NCI-H2029 treated with DMSO at 0.1 percent for 48 hours (cell line): ENCODE measurements at regions not wholly inside any gene's neighbourhood (a gene's known extent, or its start where the extent isn't known, plus 50 kb on each side); places are given as distances from the start of the nearest gene placed in this dataset.
"Not testable (repeated sequence)": the region's sequence is repeated elsewhere in the genome, so short reads cannot be mapped to it uniquely, and the experiment has no call there.

Experiments used
- DNase-seq: peaks from one replicate; lab custom pipeline; 2025; lab: John Stamatoyannopoulos, UW

DNA sequence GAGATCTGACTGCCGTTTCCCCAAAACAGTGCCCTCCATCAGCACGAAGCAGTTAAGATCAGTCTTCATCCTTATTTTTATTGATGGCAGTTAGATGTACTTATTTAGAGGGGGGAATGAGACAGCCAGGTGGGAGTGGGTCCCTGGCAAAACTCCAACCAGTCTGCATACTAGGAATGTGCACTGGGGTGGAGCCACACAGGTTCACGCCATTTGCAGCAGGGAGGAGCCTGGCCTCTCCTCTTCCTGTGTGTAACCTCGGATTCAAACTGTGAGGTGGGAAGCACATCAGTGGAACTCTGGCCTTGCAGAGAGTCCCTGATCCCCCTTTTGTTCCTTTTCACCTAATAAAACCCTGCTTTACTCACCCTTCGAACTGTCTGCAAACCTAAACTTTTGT lies 987.7 kb upstream of the GRIA3 start:
- DNase-seq = no peak

- DNase-seq = no peak
These were observed 980.7 kb upstream of the GRIA3 start for GRCh38 chrX:122203399-122203798.

DNA sequence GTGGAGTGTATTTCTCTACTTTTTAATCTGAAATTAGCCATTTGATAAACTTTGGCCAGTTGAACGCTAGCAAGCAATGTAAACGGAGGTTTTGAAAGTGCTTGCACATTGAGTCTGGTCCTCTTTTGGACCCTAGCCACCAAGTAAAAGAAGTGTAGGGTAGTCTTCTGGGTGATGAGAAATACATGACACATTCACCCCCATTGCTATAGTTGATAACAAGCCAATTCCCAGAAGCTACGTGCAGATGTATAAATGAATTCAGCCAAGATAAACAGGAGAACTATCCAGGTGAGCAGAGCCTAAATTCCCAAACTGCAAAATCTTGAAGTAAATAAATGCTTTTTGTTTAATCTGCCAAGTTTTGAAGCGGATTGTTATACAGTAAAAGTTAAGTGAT lies 965.4 kb upstream of the GRIA3 start:
- DNase-seq = no peak

DNA sequence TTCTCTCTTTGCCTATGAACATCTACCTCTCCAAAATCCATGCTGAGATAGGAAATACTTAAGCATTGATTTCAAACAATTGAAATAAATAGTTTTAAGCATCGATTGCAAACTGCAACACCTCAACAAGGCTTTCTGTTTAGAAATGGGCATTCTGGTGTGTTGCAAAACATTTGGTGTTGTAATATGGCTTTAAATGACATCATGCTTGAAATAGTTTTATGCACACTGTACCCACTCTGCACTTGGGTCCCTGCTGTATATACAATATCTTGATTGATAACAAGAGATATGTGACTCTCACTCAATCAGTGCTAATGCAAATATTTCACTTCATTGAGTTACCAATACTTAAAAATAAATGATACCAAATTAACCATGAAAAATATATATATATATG lies 964.9 kb upstream of the GRIA3 start:
- no peak for DNase-seq

DNA sequence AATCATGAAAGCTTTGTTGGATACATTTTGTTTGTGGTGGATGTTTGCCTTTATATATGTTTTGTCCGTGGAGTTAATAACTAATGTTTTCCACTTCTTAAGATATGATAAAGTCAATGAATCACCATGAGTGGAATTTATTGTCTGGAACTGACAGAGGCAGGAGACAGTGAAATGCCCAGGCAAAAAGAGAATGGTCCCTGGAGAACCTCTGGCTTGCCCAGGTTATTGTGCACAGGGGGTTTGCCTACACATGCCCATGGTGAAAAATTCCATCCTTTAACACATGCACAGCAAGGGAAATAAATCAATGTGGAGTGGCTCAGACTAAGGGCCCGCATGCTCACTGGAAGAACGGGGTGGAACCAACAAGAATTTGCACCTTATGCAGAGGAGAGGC lies 964.3 kb upstream of the GRIA3 start:
- no peak for DNase-seq

GRCh38 chrX:122220644-122221373 lies 963.3 kb upstream of the GRIA3 start:
- no peak for DNase-seq

DNA sequence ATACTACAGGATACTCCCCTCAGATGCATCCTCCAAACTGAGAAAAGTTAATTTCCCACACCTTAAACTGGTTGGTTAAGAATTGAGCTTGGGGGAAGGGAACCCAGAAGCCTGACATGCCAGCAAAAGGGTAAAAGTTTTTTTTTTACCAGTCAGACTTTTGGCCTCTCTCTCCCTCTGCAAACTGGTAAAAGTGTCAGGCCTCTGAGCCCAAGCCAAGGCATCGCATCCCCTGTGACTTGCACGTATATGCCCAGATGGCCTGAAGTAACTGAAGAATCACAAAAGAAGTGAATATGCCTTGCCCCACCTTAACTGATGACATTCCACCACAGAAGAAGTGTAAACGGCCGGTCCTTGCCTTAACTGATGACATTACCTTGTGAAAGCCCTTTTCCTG lies 962.3 kb upstream of the GRIA3 start:
- DNase-seq = not testable (repeated sequence)

DNA sequence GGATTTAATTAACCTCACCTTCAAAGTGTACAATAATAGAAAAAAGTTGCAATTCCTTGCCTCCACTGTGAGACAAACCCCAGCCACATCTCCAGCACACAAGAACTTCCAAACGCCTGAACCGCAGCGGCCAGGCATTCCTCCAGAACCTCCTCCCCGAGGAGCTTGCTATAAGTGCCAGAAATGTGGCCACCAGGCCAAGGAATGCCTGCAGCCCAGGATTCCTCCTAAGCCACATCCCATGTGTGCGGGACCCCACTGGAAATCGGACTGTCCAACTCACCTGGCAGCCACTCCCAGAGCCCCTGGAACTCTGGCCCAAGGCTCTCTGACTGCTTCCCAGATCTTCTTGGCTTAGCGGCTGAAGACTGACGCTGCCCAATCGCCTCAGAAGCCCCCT lies 959.9 kb upstream of the GRIA3 start:
- not testable (repeated sequence) for DNase-seq

- no peak for DNase-seq
These were observed 945.3 kb upstream of the GRIA3 start for GRCh38 chrX:122238801-122239200.

- DNase-seq = no peak
These were observed 942.1 kb upstream of the GRIA3 start for GRCh38 chrX:122241959-122242358.

DNA sequence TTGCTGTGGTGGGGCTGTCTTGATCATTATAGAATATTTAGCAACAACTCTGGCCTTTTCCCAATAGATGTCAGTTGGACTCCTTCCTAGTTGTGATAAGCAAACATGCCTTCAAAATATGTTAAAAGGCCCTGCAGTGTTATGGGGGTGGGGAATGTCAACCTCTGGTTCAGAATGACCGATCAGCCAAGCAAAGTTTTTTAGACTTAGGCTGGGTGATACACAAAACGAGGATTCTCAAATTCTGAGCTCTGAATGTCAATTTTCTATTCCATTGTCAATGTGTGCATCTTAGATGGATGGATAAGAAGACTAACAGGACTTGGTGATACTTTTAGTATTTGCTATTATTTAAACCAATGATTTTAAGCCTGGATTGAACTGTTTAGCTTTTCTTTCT lies 940.0 kb upstream of the GRIA3 start:
- DNase-seq = no peak

GRCh38 chrX:122245175-122245574 lies 938.9 kb upstream of the GRIA3 start:
- no peak for DNase-seq

DNA sequence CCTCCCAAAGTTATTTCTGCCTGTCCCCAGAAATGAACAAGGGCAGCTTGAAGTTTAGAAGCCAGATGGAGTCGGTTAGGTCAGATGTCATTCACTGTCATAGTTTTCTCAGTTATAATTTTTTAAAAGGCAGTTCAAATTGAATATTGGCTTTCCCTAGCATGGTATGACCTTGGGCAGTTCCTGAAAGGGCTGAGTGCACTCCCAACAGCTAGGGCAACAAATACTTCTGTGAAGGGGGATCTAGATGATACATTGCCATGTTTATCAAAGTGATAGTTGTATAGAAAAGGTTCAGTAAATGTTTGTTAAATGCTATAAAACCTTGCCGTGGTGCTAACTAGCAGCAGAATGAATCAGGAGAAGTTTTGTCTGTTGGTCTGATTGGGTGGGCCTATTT lies 938.1 kb upstream of the GRIA3 start:
- DNase-seq = no peak

DNA sequence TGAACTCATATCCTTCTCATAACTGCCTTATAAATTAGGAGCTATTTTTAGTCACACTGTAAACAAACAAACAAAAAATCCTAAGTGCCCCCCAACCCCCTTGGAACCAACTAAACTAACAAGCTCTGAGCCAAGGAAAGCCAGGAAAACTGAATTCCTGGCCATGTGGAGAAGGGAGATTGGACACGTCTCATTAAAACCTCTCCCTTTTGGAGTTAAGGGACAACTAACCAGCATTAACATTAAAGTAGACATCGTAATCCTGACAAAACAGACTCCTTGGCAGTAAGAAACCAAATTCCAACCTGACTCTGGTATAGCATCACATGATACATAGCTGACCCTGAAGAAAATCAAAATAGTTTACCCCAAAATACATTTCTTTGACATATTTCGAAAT lies 937.1 kb upstream of the GRIA3 start:
- DNase-seq = no peak

DNA sequence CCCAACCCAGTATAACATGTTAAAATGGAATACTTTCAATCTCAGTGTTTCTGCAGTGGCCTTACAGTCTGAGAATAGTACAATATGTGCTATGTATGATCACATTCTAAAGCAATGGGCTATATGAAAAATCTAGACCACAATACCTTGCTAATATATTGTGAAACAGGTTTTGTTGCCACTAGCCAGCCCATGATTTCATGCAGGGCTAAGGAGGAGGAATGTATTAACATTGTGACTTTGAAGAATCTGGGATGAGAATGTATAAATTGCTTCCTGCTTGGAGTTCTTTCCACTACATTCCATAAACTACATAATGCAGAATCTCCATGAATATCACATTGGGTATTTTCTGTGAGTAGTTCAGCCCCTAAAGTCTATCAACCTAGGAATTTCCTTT lies 935.4 kb upstream of the GRIA3 start:
- DNase-seq = no peak

DNA sequence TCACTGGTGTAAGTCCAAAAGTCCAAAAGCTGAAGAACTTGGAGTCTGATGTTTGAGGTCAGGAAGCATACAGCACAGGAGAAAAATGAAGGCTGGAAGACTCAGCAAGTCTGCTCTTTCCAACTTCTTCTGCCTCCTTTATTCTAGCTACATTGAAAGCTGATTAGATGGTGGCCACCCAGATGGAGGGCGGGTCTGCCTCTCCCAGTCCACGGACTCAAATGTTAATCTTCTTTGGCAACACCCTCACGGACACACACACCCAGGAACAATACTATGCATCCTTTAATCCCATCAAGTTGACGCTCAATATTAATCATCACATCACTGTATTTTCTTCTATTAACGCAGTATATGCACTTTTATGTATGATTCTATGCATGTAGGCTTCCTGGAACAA lies 931.6 kb upstream of the GRIA3 start:
- DNase-seq = no peak

DNA sequence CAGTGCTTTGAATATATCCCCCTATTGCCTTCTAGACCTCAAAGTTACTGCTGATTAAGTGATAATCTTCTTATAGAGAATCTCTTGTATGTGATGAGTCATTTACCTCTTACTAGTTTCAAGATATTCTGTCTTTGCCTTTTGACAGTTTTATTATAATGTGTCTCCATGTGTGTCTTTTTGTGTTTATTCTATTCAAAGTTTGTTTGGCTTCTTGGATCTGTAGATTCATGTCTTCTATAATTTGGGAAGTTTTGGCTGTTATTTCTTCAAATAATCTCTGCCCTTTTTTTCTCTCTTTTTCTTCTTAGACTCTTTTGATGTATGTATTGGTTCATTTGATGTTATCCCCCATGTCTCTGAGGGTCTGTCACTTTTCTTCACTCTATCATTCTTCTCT lies 915.7 kb upstream of the GRIA3 start:
- DNase-seq = no peak

DNA sequence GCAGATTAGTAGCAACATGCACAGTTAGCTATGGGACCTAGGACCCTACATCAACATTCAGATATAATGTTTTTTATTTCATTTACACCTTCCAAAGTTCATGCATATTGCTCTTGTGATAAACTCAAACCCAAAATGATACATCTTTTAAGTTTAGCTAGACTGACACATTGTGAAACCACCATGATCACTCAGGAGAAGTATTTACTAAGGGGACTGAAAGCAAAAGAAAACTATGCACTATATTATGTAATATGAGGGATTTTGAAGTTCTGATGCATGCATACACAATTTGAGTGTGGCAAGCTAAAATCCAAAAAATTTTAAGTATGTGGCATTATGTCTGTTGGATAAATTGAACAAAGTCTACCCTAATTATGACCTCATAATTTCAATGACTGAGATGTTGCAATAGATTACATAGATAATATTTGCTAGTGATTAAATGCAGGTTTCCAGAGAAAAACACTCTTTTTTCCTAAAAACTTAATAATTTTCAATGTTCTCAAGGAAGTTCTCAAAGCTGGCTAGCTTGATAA lies 914.8 kb upstream of the GRIA3 start:
- DNase-seq = no peak

GRCh38 chrX:122270809-122271494 lies 913.1 kb upstream of the GRIA3 start:
- no peak for DNase-seq

- DNase-seq = no peak
These were observed 912.1 kb upstream of the GRIA3 start for GRCh38 chrX:122272011-122272410.

- DNase-seq = no peak
These were observed 904.3 kb upstream of the GRIA3 start for GRCh38 chrX:122279746-122280145.

- not testable (repeated sequence) for DNase-seq
These were observed 884.3 kb upstream of the GRIA3 start for GRCh38 chrX:122299822-122300221.

DNA sequence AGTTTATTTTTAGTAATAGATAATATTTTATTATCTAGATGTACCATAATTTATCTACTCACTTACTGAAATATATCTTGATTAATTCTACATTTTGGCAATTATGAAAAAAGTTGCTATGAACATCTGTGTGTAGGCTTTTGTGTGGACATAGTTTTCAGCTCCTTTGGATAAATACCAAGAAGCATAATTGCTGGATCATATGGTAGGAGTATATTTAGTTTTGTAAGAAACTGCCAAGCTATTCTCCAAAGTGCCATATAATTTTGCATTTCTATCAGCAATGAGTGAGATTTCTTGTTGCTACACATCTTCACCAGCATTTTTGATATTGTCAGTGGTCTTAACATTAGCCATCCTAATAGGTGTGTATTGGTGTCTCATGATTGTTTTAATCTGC lies 882.6 kb upstream of the GRIA3 start:
- DNase-seq = no peak

DNA sequence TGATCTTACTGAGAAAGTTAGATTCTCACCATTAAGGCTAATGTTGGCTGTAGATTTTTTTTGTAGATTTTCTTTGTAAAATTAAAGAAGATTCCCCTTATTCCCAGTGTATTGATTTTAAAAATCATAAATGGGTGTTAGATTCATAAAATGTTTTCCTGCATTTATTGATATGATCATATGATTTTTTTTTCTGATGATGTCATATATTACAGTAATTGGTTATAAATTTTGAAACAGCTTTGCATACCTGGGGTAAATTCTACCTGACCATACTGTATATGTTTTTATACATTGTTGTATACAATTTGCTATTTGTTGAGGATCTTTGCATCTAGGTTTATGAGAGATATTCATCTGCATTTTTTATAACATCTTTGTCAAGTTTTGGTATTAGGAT lies 880.3 kb upstream of the GRIA3 start:
- DNase-seq = no peak
